HEK293T (cell line): ENCODE measurements at regions not wholly inside any gene's neighbourhood (a gene's known extent, or its start where the extent isn't known, plus 50 kb on each side); places are given as distances from the start of the nearest gene placed in this dataset.

Source experiments
- CTCF ChIA-PET: fragments of 350-600 bp; formaldehyde crosslinking; extraction: SDS; loops from one replicate; lab custom pipeline; 2021; ENCODE audit warnings: antibody characterized with exemption, inconsistent platforms; lab: Yijun Ruan, JAX
- POLR2A ChIA-PET: fragments of 350-600 bp; formaldehyde crosslinking; extraction: SDS; loops from one replicate; lab custom pipeline; 2020; ENCODE audit warnings: antibody characterized with exemption, inconsistent platforms; lab: Yijun Ruan, JAX
- DNase-seq: peaks from one replicate; pipeline ENCODE4 v3.0.0; 2012; ENCODE audit warnings: mixed read lengths; ENCODE audit errors: extremely low spot score
- ARNT ChIP-seq: fragments of 450-650 bp; IDR thresholded peaks from 2 replicates; pipeline ENCODE4 v1.6.1; 2017; ENCODE audit warnings: mild to moderate bottlenecking
- BHLHE40 ChIP-seq: fragments of 450-650 bp; IDR thresholded peaks from 2 replicates; pipeline ENCODE4 v1.6.1; 2016; ENCODE audit warnings: mild to moderate bottlenecking, moderate library complexity, borderline replicate concordance
- CTBP1 ChIP-seq: fragments of 450-650 bp; IDR thresholded peaks from 2 replicates; pipeline ENCODE4 v1.6.1; 2016; ENCODE audit warnings: borderline replicate concordance
- ELF4 ChIP-seq: fragments of 450-650 bp; IDR thresholded peaks from 2 replicates; pipeline ENCODE4 v1.6.1; 2017; ENCODE audit warnings: antibody characterized with exemption
- FOXK2 ChIP-seq: fragments of 450-650 bp; IDR thresholded peaks from 2 replicates; pipeline ENCODE4 v1.6.1; 2016; ENCODE audit warnings: mild to moderate bottlenecking
- FOXM1 ChIP-seq: fragments of 450-650 bp; IDR thresholded peaks from 2 replicates; pipeline ENCODE4 v1.6.1; 2017; ENCODE audit warnings: mild to moderate bottlenecking, borderline replicate concordance
- HDGF ChIP-seq: fragments of 450-650 bp; IDR thresholded peaks from 2 replicates; pipeline ENCODE4 v1.6.1; 2017; ENCODE audit warnings: antibody characterized with exemption, borderline replicate concordance
- L3MBTL2 ChIP-seq: fragments of 450-650 bp; conservative IDR thresholded peaks from 2 replicates; pipeline ENCODE4 v1.6.1; 2016; ENCODE audit warnings: mild to moderate bottlenecking
- LEF1 ChIP-seq: fragments of 450-650 bp; IDR thresholded peaks from 2 replicates; pipeline ENCODE4 v1.6.1; 2017; ENCODE audit warnings: mild to moderate bottlenecking, borderline replicate concordance
- NFRKB ChIP-seq: fragments of 450-650 bp; IDR thresholded peaks from 2 replicates; pipeline ENCODE4 v1.6.1; 2016; ENCODE audit warnings: mild to moderate bottlenecking, moderate library complexity
- SP1 ChIP-seq: fragments of 450-650 bp; IDR thresholded peaks from 2 replicates; pipeline ENCODE4 v1.6.1; 2017
- SUZ12 ChIP-seq: fragments of 450-650 bp; IDR thresholded peaks from 2 replicates; pipeline ENCODE4 v1.6.1; 2016; ENCODE audit warnings: mild to moderate bottlenecking
- TARDBP ChIP-seq: fragments of 450-650 bp; IDR thresholded peaks from 2 replicates; pipeline ENCODE4 v1.6.1; 2016
- ZNF384 ChIP-seq: fragments of 450-650 bp; IDR thresholded peaks from 2 replicates; pipeline ENCODE4 v1.6.1; 2016
- TF ChIP-seq, protein P1 (sequence below): fragments of 450-650 bp; IDR thresholded peaks from 2 replicates; pipeline ENCODE4 v1.6.1; 2016

DNA sequence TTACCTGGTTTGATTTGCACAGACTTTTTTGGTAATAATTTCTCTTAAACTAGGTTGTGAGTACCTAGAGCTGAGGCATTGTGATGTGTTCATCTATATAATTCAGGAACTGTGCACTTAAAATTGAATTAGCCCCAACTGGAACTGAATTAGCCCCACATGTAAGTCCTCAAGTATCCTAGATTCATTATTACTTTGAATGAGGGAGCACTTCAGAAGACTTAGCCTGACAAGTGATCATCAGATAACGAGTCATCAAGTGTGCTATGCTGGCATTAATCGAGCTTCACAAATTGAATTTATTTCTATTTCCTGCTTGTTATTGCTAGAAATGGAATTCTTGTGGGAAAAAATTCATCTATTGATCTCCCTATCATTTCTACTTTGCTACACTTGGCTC, 323.4 kb upstream of the SEMA3D start:
- ChIA-PET CTCF (no interaction called here), POLR2A (no interaction called here)
- no peak for DNase-seq
- TF ChIP-seq SP1 (no peak), ZNF384 (no peak), ELF4 (no peak), CTBP1 (no peak), FOXK2 (no peak), L3MBTL2 (no peak), NFRKB (no peak)

DNA sequence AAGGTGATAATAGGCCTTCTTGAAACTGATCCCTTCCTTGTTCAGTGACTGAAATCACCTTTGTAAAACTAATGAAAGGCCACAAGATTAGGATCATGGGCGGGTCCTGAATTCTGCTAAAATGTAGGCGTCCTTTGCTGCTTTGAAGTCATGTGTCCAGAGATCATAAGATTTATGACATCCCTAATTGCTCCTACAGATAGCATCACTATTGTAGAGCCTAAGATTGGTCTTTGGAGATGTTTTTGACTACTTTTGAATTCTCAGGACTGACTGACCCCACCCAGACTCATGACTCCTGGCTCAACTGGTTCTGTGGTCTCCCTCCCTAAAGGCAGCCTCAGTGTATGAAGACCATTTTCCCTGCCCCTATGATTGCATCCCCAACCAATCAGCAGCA, 322.6 kb upstream of the SEMA3D start:
- CTCF ChIA-PET, result no interaction called here
- no peak for DNase-seq
- POLR2A ChIA-PET, result no interaction called here
- no peak for TF ChIP-seq NFRKB
- no peak for TF ChIP-seq HDGF
- TF ChIP-seq FOXM1, result no peak

DNA sequence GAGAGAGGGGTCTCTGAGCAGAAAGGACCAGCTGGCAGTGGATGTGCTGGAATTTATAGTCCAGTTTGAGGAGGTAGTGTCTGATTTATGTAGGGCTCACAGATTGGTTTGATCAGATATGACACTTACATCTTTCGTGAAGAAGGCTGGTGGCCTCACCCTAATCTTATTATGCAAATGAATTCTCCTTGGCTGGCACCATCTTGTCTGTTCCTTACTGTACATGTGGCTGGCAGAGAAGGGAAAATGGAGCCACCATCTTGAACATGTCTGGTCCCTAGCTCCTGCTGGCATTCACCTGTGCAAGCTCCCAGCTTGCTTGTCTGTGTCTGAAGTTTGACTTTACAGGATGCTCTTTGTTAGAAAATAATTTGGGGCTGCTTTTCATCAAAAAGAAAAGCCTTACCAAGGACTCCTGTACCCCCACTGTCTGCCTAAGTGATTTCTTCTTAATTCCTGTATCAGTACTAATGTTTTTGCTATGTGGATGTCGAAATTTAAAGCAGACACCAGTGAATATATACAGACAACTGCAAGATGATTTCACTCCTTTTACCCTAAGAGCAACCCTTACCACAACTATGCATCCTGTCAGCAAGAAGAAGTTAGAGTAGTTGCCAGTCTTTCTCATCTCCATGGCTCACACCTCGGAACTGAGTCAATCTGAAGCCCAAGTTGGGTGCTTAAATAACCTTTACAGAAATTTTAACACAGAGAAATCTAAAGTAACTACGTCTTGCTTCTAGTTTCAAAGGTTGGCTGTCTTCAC, 322.0 kb upstream of the SEMA3D start:
- ChIA-PET CTCF (no interaction called here), POLR2A (no interaction called here)
- DNase-seq, result no peak
- TF ChIP-seq BHLHE40, result no peak
- TF ChIP-seq FOXK2, result no peak
- no peak for TF ChIP-seq SUZ12
- no peak for TF ChIP-seq ELF4
- no peak for TF ChIP-seq TARDBP
- TF ChIP-seq ZNF384, result no peak
- no peak for TF ChIP-seq SP1

DNA sequence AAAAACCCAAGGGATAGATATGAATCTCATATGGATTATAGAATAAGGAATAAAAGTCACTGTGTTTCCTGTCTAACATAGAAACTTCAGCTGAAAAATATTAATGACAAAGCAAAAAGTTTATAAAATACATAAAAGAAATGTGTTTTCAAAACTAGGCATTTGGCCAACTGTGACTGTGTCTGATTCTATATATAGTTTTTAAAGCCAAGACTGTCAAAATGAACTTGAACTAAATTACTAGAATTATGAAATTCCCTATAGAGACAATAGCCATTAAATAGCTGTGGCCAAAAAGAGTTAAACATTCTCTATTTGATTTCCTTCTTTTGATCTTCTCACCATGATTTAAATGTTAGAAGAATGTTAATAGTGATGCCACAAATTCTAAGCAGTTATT, 311.2 kb upstream of the SEMA3D start:
- ChIA-PET POLR2A (no interaction called here), CTCF (no interaction called here)
- TF ChIP-seq ARNT, result no peak
- TF ChIP-seq ELF4, result no peak
- TF ChIP-seq FOXM1, result no peak
- TF ChIP-seq ZNF384, result no peak
- no peak for TF ChIP-seq SUZ12
- no peak for TF ChIP-seq NFRKB
- no peak for TF ChIP-seq FOXK2
- no peak for TF ChIP-seq L3MBTL2
- TF ChIP-seq CTBP1, result no peak
- TF ChIP-seq HDGF, result no peak
- DNase-seq, result no peak

DNA sequence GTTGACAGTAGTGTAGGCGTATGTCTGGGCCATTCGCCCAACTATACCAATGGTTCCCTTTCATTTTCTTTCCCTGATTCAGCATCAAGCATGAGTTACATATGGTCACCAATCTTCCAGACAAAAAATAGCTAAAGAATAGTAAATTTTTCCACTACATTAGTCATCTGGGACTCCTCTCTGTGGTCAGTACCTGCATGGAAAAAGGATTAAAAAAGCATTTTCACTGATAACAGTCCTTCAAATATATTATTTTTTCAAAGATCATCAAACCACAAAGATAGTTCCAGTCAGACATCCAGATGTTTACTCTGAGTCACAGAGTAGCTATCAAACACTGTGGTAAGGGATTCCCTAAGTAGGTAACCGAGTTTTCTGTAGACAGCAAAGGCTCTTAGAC, 302.6 kb upstream of the SEMA3D start:
- no peak for DNase-seq
- CTCF ChIA-PET, result no interaction called here
- TF ChIP-seq L3MBTL2 (no peak), FOXK2 (no peak), LEF1 (no peak), ZNF384 (no peak), SP1 (no peak), FOXM1 (no peak), CTBP1 (no peak), BHLHE40 (no peak), NFRKB (no peak), SUZ12 (no peak), TARDBP (no peak), ARNT (no peak), HDGF (no peak)
- TF ChIP-seq, protein P1, sequence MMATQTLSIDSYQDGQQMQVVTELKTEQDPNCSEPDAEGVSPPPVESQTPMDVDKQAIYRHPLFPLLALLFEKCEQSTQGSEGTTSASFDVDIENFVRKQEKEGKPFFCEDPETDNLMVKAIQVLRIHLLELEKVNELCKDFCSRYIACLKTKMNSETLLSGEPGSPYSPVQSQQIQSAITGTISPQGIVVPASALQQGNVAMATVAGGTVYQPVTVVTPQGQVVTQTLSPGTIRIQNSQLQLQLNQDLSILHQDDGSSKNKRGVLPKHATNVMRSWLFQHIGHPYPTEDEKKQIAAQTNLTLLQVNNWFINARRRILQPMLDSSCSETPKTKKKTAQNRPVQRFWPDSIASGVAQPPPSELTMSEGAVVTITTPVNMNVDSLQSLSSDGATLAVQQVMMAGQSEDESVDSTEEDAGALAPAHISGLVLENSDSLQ, result no peak
- POLR2A ChIA-PET, result no interaction called here

DNA sequence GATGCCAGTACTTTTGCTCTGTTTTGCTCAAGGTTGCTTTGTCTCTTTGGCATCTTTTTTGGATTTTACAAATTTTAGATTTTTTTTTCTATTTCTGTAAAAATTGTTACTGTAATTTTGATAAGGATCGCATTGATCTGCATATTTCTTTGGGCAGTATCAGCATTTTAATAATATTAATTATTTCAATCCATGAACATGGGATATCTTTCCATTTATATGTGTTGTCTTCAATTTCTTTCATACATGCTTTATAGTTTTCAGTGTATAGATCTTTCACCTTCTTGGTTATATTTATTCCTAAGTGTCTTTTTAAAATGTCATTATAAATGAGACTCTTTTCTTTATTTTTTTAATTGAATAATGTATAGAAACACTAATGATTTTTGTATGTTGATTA, 301.6 kb upstream of the SEMA3D start:
- TF ChIP-seq FOXM1 (no peak), FOXK2 (no peak), ELF4 (no peak), LEF1 (no peak), L3MBTL2 (no peak)
- DNase-seq, result no peak
- POLR2A ChIA-PET, result no interaction called here
- CTCF ChIA-PET, result no interaction called here

DNA sequence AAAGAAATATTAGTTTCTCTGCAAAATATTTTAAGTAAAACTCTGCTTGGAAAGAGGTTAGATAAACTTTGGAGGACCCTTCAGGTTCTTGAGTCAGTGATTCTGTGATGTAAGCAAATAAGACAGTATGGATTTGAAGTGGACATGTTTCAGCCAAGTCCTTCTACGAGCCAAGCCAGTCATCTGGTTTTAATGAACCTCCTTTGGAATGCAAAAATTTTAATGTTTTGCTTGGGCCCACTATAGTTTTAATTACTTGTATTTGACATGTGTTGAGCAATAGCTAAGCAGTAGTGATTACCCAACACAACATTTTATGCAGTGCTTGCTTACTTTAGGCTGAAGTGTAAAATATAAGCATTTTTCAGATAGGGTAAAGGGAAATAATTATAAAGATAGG, 296.3 kb upstream of the SEMA3D start:
- no peak for DNase-seq
- CTCF ChIA-PET, result interaction anchor here (0.5 kb wide), 1 partner anchor 33 kb away, joined by 6 read pairs; no protein-coding TSS in a partner anchor
- TF ChIP-seq, protein P1, result no peak
- TF ChIP-seq LEF1, result no peak
- TF ChIP-seq FOXM1, result no peak
- TF ChIP-seq SP1, result no peak
- no peak for TF ChIP-seq BHLHE40
- TF ChIP-seq ARNT, result no peak
- no peak for TF ChIP-seq HDGF
- TF ChIP-seq L3MBTL2, result no peak
- no peak for TF ChIP-seq FOXK2
- TF ChIP-seq ELF4, result no peak
- POLR2A ChIA-PET, result no interaction called here
